WTC11 (cell line): ENCODE measurements at regions not wholly inside any gene's neighbourhood (a gene's known extent, or its start where the extent isn't known, plus 50 kb on each side); places are given as distances from the start of the nearest gene placed in this dataset.

Experiments
- CTCF ChIP-seq: fragments of 200-600 bp; IDR thresholded peaks from 2 replicates; pipeline ENCODE4 v1.8.0; 2022; ENCODE audit warnings: antibody characterized with exemption
- MAX ChIP-seq: sonication (generic); formaldehyde crosslinking; IDR thresholded peaks from 2 replicates; pipeline ENCODE4 v1.8.0; 2022; ENCODE audit warnings: mild to moderate bottlenecking, missing genetic modification reagents
- USF2 ChIP-seq: sonication (generic); formaldehyde crosslinking; IDR thresholded peaks from 2 replicates; pipeline ENCODE4 v1.8.1; 2023; ENCODE audit warnings: mild to moderate bottlenecking, missing genetic modification reagents, moderate library complexity

- TF ChIP-seq CTCF (no peak), USF2 (CRISPR knock-in tag) (no peak), MAX (CRISPR knock-in tag) (no peak)
These were observed 1410.4 kb downstream of the EPHA7 start for GRCh38 chr6:92008757-92009502.
